ENCODE measurements at regions not wholly inside any gene's neighbourhood (a gene's known extent, or its start where the extent isn't known, plus 50 kb on each side); places are given as distances from the start of the nearest gene placed in this dataset.
A peak's percentile ranks its signal among the peaks of the same experiment; 100 is the strongest.

GRCh38 chr12:46472144-46472705, 99.7 kb upstream of the SLC38A2 start:
- no peak for DNase-seq (ENCODE audit: low read depth)

- no peak for DNase-seq (ENCODE audit: low read depth)
These were observed 98.8 kb upstream of the SLC38A2 start for GRCh38 chr12:46471404-46471803.

- no peak for DNase-seq (ENCODE audit: low read depth)
These were observed 98.4 kb upstream of the SLC38A2 start for GRCh38 chr12:46470975-46471374.

- DNase-seq (ENCODE audit: low read depth), result no peak
These were observed 97.6 kb upstream of the SLC38A2 start for GRCh38 chr12:46470036-46470627.

DNA sequence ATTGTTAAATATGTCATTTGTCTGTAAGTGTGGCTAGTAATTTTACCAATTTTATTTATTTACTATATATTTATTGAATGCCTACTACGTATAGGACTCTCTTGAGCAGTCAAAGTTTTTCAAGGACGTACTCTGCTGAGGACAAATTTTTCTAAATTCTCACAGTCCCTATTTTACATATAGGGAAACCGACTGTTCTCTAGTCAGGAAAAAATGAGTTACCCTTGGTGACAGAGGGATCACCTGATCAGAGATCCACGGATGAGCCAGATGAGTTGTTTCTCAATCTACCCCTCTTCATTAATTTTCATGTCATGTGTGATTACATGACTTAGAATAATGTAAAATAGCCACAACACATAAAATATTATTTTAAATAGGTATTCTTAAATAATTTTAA, 96.2 kb upstream of the SLC38A2 start:
- DNase-seq (ENCODE audit: low read depth), result no peak

- no peak for DNase-seq (ENCODE audit: low read depth)
These were observed 95.6 kb upstream of the SLC38A2 start for GRCh38 chr12:46468160-46468559.

DNA sequence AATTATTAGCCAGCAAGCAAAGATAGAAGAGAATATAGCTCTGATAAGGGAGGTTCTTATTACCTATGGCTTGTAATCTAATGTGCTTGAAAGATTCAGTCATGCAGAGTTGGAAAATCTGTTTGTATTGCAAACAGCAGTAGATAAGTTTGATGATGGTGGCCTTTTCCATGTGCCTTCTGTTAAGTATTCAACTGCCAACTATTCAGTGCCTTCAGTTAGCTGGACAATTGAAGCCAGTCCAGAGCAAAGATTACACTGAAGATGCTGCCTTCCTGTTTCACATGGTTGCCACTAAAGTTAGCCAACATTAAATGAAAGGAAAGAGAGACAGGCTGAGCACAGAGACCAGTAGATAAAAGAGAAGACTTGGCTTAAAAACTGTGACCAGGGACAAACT, 92.7 kb upstream of the SLC38A2 start:
- DNase-seq (ENCODE audit: low read depth), result no peak

- no peak for DNase-seq (ENCODE audit: low read depth)
These were observed 92.3 kb upstream of the SLC38A2 start for GRCh38 chr12:46464863-46465262.

- no peak for DNase-seq (ENCODE audit: low read depth)
These were observed 90.2 kb upstream of the SLC38A2 start for GRCh38 chr12:46462641-46463355.

DNA sequence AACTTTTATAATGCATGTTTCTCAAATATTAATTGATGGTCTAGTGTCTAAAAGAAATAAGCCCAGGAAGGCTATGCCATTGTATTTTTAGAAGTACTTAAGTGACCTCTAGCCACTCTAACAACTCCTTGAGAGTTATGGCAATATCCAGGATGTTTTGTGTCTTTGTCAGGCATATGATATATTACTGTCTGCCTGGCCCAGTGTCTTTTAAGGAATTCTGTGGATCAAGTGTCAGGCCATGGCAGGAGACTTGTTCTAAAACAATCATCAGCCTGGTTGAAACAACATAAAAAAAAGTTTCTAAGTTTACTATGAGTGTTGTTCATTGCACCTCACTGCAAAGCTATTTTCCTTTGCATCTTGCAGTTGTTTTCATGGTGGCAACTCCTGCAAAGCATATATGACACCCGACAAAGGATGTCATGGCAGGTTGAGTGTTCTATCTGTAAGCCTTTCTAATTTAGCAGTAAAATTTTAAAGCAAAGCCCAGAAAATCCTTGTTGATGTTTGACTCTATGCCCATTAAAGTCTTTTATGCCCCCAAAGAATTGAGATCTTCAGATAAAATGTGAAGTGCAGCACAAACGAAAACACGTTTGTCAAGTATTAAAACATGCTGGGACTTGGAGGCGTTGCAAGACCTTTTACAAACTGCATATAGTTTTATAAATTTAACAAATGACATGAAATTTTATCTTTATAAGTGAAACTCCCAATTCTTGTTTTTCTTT, 89.5 kb upstream of the SLC38A2 start:
- DNase-seq (ENCODE audit: low read depth), result peak; percentile 60

GRCh38 chr12:46461459-46461858, 88.9 kb upstream of the SLC38A2 start:
- no peak for DNase-seq (ENCODE audit: low read depth)

- no peak for DNase-seq (ENCODE audit: low read depth)
These were observed 88.2 kb upstream of the SLC38A2 start for GRCh38 chr12:46460682-46461210.

- no peak for DNase-seq (ENCODE audit: low read depth)
These were observed 87.4 kb upstream of the SLC38A2 start for GRCh38 chr12:46459861-46460545.

- DNase-seq (ENCODE audit: low read depth), result peak; percentile 55
These were observed 86.5 kb upstream of the SLC38A2 start for GRCh38 chr12:46459111-46459510.

- DNase-seq (ENCODE audit: low read depth), result no peak
These were observed 86.0 kb upstream of the SLC38A2 start for GRCh38 chr12:46458500-46459102.

DNA sequence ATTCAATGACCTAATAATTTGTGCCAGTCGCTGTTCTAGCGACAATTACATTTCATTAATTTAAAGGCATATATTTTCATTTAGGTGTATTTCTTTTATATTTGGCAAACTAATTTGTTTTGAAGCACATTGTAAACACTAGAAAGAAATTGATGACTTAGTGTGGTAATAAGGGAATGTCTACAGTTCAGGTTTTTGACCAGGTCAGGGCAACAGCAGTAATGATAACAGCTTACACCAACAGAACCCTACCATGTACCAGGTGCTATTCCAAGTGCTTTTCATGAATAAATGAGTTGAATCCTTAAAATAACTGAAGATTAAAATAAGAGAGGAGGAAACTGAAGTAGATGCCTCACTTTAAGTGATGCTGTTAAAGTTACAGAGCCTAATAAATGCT, 85.4 kb upstream of the SLC38A2 start:
- DNase-seq (ENCODE audit: low read depth), result no peak

DNA sequence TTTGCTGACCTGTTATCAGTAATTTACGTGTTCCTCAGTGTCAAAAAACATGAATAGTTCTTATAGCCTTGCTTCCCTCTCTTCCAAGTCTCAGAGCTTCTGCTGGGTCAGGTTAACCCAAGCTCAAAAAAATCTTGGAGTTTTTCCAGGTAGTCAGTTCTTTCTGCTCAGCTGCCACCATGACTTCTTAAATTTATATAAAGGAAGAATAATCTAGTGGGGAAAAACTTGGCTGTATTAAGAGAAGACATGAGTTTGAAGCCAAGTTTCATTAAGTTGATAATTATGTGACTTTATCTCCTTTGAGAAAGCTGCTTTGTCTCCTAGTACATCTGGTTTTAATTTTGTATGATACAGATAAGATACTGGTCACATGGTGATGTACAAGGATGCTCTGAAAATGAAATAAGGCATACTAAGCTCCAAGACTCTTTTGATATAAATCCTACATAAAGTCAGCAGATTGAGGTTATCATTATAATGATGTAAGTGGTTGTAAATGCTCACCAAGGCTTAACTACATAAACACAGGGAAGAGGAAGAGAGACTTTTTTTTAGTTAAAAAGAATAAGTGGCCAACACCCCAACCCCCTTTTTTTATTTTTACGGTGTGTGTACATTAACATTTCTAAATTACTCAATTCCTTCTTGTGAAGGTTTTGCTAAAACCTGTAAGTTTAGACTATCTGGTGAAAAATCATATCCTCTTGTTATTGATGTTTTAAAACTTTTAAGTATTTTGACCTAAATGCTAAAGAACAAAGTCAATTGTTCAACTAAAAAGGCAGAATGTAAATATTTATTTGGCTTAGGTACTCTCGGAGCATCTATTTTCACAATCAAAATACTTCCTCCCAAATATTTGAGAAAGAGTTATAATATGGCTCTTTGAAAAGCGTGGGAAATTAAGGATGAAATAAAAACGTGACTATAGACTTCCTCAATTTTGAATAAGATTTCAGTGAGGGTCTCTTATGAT, 84.1 kb upstream of the SLC38A2 start:
- DNase-seq (ENCODE audit: low read depth), result peak; percentile 42

DNA sequence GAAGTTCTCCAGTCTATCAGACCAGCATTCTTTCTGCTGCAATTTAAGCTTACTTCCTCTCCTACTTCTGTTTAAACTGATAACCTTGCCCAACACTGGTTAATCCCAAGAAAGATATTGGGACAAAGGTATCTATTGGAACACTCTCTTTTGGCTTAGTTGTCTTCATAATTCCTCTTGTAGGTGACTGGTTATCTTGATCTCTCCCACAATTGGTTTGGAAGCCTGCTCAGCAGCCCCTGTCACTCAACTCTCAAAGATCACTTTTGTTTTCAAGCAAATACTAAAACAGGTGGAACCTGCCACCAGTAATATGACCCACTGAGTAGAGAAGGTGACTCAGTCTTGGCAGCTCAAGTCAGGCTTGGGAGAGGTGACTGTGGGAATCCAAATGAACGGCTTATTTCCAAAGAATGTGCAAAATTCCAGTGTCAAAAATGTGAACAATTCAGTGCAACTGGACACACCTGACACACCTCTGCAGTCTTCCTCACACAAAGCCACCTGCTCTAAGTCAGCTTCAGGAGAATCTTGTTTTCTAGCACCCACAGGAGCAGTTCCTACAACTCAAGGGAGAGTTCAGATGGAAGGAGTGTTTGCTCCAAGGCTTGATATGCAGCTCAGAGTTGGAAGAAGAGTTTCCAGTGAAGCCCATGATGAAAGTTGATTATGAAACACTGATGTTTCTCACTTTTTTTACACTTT, 83.2 kb upstream of the SLC38A2 start:
- peak; percentile 77 for DNase-seq (ENCODE audit: low read depth)

GRCh38 chr12:46454981-46455380, 82.4 kb upstream of the SLC38A2 start:
- DNase-seq (ENCODE audit: low read depth), result no peak
